Putamen (tissue), 1 donor: ENCODE measurements at regions not wholly inside any gene's neighbourhood (a gene's known extent, or its start where the extent isn't known, plus 50 kb on each side); places are given as distances from the start of the nearest gene placed in this dataset.

Experiments used
- DNase-seq: peaks from one replicate; pipeline ENCODE4 v3.0.0-alpha.2; 2016; ENCODE audit warnings: low spot score

GRCh38 chr2:214674278-214674677, 135.2 kb downstream of the BARD1 start:
- no peak for DNase-seq

GRCh38 chr2:214671319-214671885, 138.1 kb downstream of the BARD1 start:
- DNase-seq: no peak

- DNase-seq: peak; percentile 3
These were observed 157.0 kb downstream of the BARD1 start for GRCh38 chr2:214652473-214652872.

GRCh38 chr2:214651451-214651850, 158.0 kb downstream of the BARD1 start:
- DNase-seq: no peak

- DNase-seq: no peak
These were observed 159.9 kb downstream of the BARD1 start for GRCh38 chr2:214649440-214650205.

GRCh38 chr2:214648520-214648919, 161.0 kb downstream of the BARD1 start:
- DNase-seq: no peak

- DNase-seq: no peak
These were observed 178.1 kb downstream of the BARD1 start for GRCh38 chr2:214631406-214631805.

- DNase-seq: no peak
These were observed 179.0 kb downstream of the BARD1 start for GRCh38 chr2:214630402-214631045.

GRCh38 chr2:214629875-214630274, 179.6 kb downstream of the BARD1 start:
- no peak for DNase-seq
